HCT116 (cell line): ENCODE measurements at regions not wholly inside any gene's neighbourhood (a gene's known extent, or its start where the extent isn't known, plus 50 kb on each side); places are given as distances from the start of the nearest gene placed in this dataset.
"Not testable (repeated sequence)": the region's sequence is repeated elsewhere in the genome, so short reads cannot be mapped to it uniquely, and the experiment has no call there.

Experiments used
- ATAC-seq: fragments of 200-7000 bp; cut with Tn5 transposase; 2 replicates; pipeline ENCODE4 v1.9.1; 2020; ENCODE audit warnings: mild to moderate bottlenecking, moderate library complexity
- BruUV-seq: library from RNA; stranded (reverse); fragments of 400-500 nt; replicated peaks from 2 replicates; lab custom pipeline; 2021; lab: Mats Ljungman, UMichigan
- CTCF ChIA-PET: fragments of 300-600 bp; sonication (Branson Sonifier 250); formaldehyde crosslinking; loops from one replicate; lab custom pipeline; 2021; ENCODE audit warnings: antibody characterized with exemption; lab: Charles Lee
- POLR2A ChIA-PET: fragments of 300-600, 350-600 bp; sonication (Branson Sonifier 250); formaldehyde crosslinking; loops from one replicate; lab custom pipeline; 2021; ENCODE audit warnings: antibody characterized with exemption; lab: Charles Lee
- RAD21 ChIA-PET, 2 experiments: fragments of 300-600 bp; sonication (Branson Sonifier 250); formaldehyde crosslinking; loops; one replicate each; lab custom pipeline; 2023; ENCODE audit warnings: low total read pairs in 2 of 2; ENCODE audit not compliant: uncharacterized antibody in 2 of 2, unreplicated experiment in 2 of 2, low non-redundant PET in 1 of 2; lab: Charles Lee
- DNase-seq: peaks from one replicate; pipeline ENCODE4 v3.0.0-alpha.2; 2010; ENCODE audit warnings: low read depth, low spot score
- H2AFZ ChIP-seq: fragments of 200-600 bp; shearing (Covaris generic), sonication (generic); 2 replicates; pipeline ENCODE4 v1.6.1; 2017; ENCODE audit warnings: low read depth, mixed run types, mixed read lengths, antibody characterized with exemption, low read length; ENCODE audit not compliant: poor library complexity, severe bottlenecking
- H3K27ac ChIP-seq: 2 replicates; pipeline ENCODE4 v1.5.1; 2012; ENCODE audit warnings: low read depth, low read length
- H3K27me3 ChIP-seq: fragments of 200-600 bp; sonication (generic); 2 replicates; pipeline ENCODE4 v1.6.1; 2016; ENCODE audit warnings: mixed run types, low read length, mixed read lengths; ENCODE audit not compliant: insufficient read depth
- H3K36me3 ChIP-seq, 2 experiments: fragments of 200-500 bp in 1 of 2; fragments of 200-600 bp in 1 of 2; sonication (Bioruptor generic) in 1 of 2; sonication (generic) in 1 of 2; 2 replicates each; pipeline versions ENCODE4 v1.5.1 to v1.6.1; 2014 to 2016; ENCODE audit warnings: low read length in 2 of 2, inconsistent platforms in 1 of 2, mixed read lengths in 1 of 2, mixed run types in 1 of 2; ENCODE audit not compliant: insufficient read depth in 2 of 2, control insufficient read depth in 1 of 2
- H3K4me1 ChIP-seq, 2 experiments: fragments of 200-600 bp in 1 of 2; sonication (generic) in 1 of 2; 2 replicates each; pipeline versions ENCODE4 v1.5.1 to v1.6.1; 2012 to 2017; ENCODE audit warnings: low read length in 2 of 2, inconsistent platforms in 1 of 2, mild to moderate bottlenecking in 1 of 2, mixed read lengths in 1 of 2, mixed run types in 1 of 2, moderate library complexity in 1 of 2; ENCODE audit not compliant: insufficient read depth in 2 of 2, control insufficient read depth in 1 of 2
- H3K4me2 ChIP-seq: fragments of 200-600 bp; sonication (generic); 2 replicates; pipeline ENCODE4 v1.6.1; 2017; ENCODE audit warnings: mixed run types, low read length, mixed read lengths
- H3K4me3 ChIP-seq, 2 experiments: fragments of 200-600 bp in 1 of 2; sonication (generic) in 1 of 2; replicated peaks in 1 of 2; 2 replicates each; pipeline ENCODE4 v1.5.1; 2011 to 2016; ENCODE audit warnings: low read length in 2 of 2, control low read depth in 1 of 2, low read depth in 1 of 2, mild to moderate bottlenecking in 1 of 2, mixed read lengths in 1 of 2, mixed run types in 1 of 2
- H3K79me2 ChIP-seq: fragments of 200-600 bp; sonication (generic); 2 replicates; pipeline ENCODE4 v1.6.1; 2017; ENCODE audit warnings: mild to moderate bottlenecking, mixed run types, low read length, moderate library complexity, mixed read lengths; ENCODE audit not compliant: insufficient read depth
- H3K9ac ChIP-seq: fragments of 200-600 bp; sonication (generic); 2 replicates; pipeline ENCODE4 v1.6.1; 2016; ENCODE audit warnings: low read length, mixed read lengths
- H3K9me2 ChIP-seq: fragments of 200-600 bp; sonication (generic), shearing (Covaris generic); 2 replicates; pipeline ENCODE4 v1.6.1; 2017; ENCODE audit warnings: mixed run types, mild to moderate bottlenecking, moderate library complexity; ENCODE audit not compliant: insufficient read depth
- H3K9me3 ChIP-seq, 2 experiments: fragments of 200-500 bp in 1 of 2; fragments of 200-600 bp in 1 of 2; sonication (Bioruptor generic) in 1 of 2; sonication (generic) in 1 of 2; 2 replicates each; pipeline ENCODE4 v1.6.1; 2014 to 2017; ENCODE audit warnings: low read length in 2 of 2, mixed read lengths in 2 of 2, inconsistent platforms in 1 of 2, low read depth in 1 of 2, mild to moderate bottlenecking in 1 of 2, mixed run types in 1 of 2, moderate library complexity in 1 of 2; ENCODE audit not compliant: control insufficient read depth in 1 of 2, insufficient read depth in 1 of 2
- H4K20me1 ChIP-seq: fragments of 200-600 bp; sonication (generic), shearing (Covaris generic); 2 replicates; pipeline ENCODE4 v1.6.1; 2017; ENCODE audit warnings: mixed run types, mild to moderate bottlenecking, moderate library complexity; ENCODE audit not compliant: insufficient read depth
- intact Hi-C: fragments of 100-400 bp; cut with micrococcal nuclease; formaldehyde crosslinking; loops from 2 replicates; pipeline ENCODE4 v1.10.0; 2022

DNA sequence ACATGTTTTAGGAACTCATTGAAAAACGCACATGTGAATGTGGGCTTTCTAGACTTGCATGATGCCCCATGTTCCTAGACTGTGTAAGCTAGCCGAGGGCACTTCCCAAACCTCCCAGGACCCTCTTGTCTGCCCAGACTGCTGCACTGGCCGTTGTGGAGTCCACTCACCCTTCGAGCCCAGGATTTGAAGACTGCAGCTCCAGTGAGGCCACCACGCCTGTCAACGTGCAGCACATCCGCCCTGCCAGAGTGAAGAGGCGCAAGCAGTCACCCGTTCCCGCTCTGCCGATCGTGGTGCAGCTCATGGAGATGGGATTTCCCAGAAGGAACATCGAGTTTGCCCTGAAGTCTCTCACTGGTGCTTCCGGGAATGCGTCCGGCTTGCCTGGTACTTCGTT is 114.1 kb downstream of the GOLGA6L22 start:
- H3K79me2 ChIP-seq, H3K27me3 ChIP-seq, H3K4me1 ChIP-seq, DNase-seq, intact Hi-C loops, RAD21 ChIA-PET, H3K4me3 ChIP-seq, BruUV-seq, H3K9ac ChIP-seq, POLR2A ChIA-PET, H3K4me2 ChIP-seq, H3K9me3 ChIP-seq, H3K27ac ChIP-seq, ATAC-seq, H3K36me3 ChIP-seq, H3K9me2 ChIP-seq, CTCF ChIA-PET, H4K20me1 ChIP-seq, H2AFZ ChIP-seq: not testable (repeated sequence)

DNA sequence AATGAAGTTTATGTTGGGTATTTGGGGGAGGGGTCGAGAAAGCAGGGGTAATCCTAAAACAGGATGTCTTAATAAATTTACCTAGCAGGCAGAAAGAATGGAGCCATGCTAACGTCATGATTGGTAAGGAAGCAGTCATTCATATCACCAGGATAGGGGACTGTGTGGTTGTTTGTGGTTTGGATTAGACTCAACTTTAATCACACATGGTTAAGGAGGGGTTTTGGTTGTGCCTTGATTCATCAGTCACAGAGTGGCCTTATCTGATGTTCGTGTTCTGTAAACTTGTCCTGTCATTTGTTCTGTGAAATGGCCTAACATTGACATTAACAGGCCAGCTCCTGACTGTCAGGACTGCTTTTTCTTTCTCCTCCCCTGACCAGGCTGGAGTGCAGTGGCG is 119.1 kb downstream of the GOLGA6L22 start:
- ATAC-seq, RAD21 ChIA-PET: not testable (repeated sequence)

GRCh38 chr15:22579213-22579612 is 120.5 kb downstream of the GOLGA6L22 start:
- H3K27me3 ChIP-seq, H2AFZ ChIP-seq, H3K4me3 ChIP-seq, CTCF ChIA-PET, intact Hi-C loops, POLR2A ChIA-PET, H4K20me1 ChIP-seq, H3K9me3 ChIP-seq, ATAC-seq, BruUV-seq, DNase-seq, RAD21 ChIA-PET, H3K9me2 ChIP-seq, H3K4me2 ChIP-seq, H3K27ac ChIP-seq, H3K79me2 ChIP-seq, H3K36me3 ChIP-seq, H3K4me1 ChIP-seq, H3K9ac ChIP-seq: not testable (repeated sequence)

More for the DNA sequence above, 119.1 kb downstream of the GOLGA6L22 start:
- DNase-seq, POLR2A ChIA-PET, CTCF ChIA-PET, H2AFZ ChIP-seq, H3K27ac ChIP-seq, H3K9me3 ChIP-seq, H3K9me2 ChIP-seq, H3K9ac ChIP-seq, H4K20me1 ChIP-seq, H3K36me3 ChIP-seq, H3K27me3 ChIP-seq, H3K4me2 ChIP-seq, H3K4me1 ChIP-seq, H3K4me3 ChIP-seq, intact Hi-C loops, H3K79me2 ChIP-seq, BruUV-seq: not testable (repeated sequence)

GRCh38 chr15:22587391-22587790 is 128.7 kb downstream of the GOLGA6L22 start:
- CTCF ChIA-PET, H3K4me2 ChIP-seq, H3K9me2 ChIP-seq, H4K20me1 ChIP-seq, POLR2A ChIA-PET, H3K36me3 ChIP-seq, H3K4me1 ChIP-seq, H3K4me3 ChIP-seq, ATAC-seq, H3K9me3 ChIP-seq, DNase-seq, H3K27ac ChIP-seq, intact Hi-C loops, BruUV-seq, H3K79me2 ChIP-seq, H2AFZ ChIP-seq, RAD21 ChIA-PET, H3K27me3 ChIP-seq, H3K9ac ChIP-seq: not testable (repeated sequence)

DNA sequence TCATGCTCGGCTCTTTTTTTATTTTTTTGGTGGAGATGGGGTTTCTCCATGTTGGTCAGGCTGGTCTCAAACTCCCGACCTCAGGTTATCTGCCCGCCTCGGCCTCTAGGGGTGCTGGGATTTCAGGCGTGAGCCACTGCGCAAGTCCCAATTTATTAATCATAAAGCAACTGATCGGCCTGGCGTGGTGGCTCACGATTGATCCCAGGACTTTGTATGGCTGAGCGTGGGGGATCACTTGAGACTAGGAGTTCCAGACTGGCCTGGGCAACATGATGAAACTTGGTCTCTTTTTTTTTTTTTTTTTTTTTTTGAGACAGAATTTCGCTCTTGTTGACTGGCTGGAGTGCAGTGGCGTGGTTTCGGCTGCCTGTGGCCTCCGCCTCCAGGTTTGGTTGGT is 139.8 kb downstream of the GOLGA6L22 start:
- not testable (repeated sequence) for H3K4me3 ChIP-seq, BruUV-seq

More for the DNA sequence above, 139.8 kb downstream of the GOLGA6L22 start:
- H2AFZ ChIP-seq, CTCF ChIA-PET, DNase-seq, H3K4me2 ChIP-seq, H3K79me2 ChIP-seq, H3K9me3 ChIP-seq, ATAC-seq, RAD21 ChIA-PET, H3K36me3 ChIP-seq, POLR2A ChIA-PET, H3K27ac ChIP-seq, H4K20me1 ChIP-seq, intact Hi-C loops, H3K4me1 ChIP-seq, H3K9ac ChIP-seq, H3K9me2 ChIP-seq, H3K27me3 ChIP-seq: not testable (repeated sequence)
